Stimulated activated CD4-positive, alpha-beta T cell treated with anti-CD3 and anti-CD28 coated beads, Interleukin-15, amount 100 ng/mL, for 48 hours (primary cell): ENCODE measurements at regions not wholly inside any gene's neighbourhood (a gene's known extent, or its start where the extent isn't known, plus 50 kb on each side); places are given as distances from the start of the nearest gene placed in this dataset.

Experiments
- DNase-seq, 2 donors: peaks; one replicate each; pipeline ENCODE4 v3.0.0-alpha.2; 2020; ENCODE audit warnings: low read depth in 2 of 2

DNA sequence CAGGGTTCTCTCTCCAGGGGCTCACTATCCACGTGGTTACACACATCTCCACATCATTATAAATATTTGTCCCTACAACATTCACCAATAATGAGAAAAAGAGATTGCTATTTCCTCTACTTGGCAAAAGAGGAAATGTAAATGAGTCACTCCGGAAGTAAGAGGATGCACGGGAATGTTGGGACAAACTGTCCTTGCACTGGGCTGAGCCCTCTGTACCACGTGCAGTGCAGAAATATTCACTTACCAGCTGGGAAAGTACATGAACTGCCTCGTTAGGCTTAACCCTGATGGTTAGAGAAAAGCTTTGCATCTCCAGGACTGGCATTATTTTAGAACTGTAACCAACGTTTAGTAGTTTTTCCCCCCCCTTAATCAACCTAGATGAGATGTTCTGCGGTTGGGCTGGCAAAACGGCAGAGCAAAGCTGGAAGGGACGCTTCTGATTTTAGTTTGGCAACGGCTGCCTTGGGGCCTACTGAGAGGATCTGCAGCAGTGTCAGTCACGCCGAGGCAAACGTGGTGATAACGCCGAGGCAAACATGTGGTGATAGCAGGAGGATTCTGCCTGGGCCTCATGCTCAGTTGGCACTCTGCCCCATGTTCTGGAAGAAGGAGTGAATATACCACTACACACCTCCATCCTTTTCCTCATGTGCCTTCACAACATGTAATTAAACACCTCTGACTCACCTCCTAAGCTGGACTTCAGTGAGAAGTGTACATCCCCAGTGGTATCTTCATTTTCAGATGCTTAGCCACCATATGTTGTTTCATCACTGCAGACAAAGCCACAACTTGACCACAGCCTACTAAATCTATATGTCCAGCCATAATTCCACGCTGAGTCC lies 661.4 kb upstream of the KLF4 start:
- DNase-seq: no peak

DNA sequence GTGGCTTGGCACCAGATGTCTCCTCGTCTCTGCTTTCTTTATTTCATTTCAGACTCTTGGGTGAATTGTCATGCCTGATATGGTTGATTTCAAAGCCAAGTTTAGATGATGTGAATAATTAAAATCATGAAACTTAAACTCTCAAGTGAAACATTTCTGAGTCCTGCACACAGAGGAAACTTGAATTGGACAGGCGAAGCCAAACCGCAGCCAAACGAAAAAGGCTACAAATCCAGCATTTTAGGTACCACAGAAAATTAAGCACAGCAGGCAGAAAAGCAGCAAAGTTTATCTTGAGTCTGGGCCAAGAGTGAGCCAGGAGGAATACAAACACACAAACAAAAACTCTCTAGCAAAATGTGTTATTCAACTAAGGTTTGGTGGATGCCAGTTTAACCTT lies 659.8 kb upstream of the KLF4 start:
- no peak for DNase-seq

DNA sequence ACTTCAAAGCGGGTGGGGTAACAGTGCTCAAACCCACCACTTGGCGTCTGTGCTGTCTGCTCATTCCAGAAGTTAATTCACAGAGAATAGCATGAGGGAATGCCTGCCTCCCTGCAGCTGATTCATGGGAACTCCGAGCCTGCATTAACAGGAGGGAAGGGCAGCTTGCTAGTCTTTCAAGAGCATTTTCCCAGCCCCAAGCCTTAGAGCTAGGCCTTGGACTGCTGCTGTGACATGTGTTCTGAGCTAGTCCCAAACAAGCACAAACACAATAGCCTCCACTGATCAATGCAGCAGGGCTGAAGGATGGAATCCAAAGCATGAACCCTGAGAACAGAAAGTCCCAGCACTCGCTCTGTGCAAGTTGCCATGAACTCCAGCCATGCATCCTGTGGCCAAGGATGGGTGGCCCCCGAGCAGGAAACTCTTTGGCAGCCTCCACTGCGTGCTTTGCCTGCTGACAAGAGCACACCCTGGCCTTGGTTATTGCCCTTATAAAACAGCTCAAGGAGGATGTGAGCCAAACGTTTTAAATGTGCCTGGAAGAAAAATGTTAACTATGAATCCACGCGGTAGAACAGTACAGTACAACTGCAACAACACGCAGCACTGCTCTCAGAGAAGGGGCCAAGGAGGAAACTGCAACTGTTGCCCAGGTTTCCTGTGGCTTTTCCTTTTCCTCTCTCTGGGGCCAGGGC lies 653.1 kb upstream of the KLF4 start:
- DNase-seq: no peak

DNA sequence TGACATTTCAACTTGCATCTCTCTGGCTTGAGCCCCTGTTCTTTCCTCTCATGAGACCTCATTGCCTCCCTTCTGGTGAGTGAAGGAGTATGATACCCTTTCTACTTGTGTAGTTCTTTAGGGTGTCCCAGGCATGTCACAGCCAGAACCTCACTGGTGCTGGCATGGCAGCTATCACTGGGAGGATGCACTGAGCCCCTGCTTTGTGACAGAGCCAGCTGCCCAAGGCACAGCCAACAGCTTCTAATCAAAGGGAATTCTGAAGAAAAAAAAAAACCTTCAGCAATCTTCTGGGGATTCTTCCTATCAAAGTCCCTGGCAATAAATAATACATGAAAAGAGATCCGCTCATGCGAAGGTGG lies 652.6 kb upstream of the KLF4 start:
- no peak for DNase-seq

DNA sequence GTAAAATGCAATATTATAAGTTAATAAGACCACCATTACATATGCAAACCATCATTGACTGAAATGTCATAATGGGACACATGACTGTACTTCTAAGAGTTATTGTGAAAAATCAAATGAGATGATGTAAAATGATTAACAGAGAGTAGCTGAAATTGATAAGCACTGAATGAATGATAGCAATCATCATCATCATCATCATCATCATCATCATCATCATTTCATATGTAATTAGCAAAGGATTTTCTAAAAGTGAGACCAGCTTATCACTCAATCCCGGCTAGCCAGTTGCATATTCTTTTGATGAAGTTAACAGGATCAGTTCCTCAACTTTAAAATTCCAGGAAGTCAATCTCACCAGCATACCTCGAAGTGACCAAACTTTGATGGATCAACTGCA lies 650.3 kb upstream of the KLF4 start:
- no peak for DNase-seq

DNA sequence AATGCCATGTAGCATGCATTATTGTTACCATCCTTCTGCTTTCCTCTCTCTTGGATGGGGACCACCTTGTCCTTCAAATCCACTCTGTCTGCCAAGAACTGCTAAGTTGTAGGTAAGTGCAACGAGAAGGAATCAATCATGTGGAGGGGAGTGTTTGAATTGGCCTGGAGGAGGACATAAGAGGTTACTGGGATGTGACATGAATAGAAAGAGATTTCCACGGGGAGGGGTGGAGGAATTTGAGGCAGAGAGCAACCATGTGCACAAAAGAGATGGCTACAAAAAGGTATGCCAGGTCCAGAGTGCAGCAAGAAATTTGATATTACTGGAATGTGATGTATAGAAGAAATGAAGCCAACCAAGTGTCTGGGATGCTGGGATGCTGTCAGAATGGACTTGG lies 648.9 kb upstream of the KLF4 start:
- DNase-seq: no peak

DNA sequence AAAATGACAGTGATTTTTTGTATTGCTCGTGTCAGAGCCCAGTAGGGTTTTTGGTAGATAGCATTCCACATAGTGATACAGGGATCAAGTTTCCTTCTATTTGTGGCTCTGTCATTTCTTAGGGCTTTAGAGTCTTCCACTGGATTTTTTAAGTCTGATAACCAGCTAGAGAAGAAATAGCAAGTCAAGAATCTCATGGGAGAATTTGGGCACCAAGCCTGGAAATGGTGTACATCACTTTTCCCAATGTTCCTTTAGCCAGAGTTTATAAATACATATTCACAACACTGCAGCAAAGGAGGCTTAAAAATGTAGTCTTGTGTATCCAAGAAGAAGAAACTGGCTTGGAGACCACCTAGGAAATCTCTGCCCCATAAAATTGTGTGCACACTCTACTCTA lies 647.1 kb upstream of the KLF4 start:
- DNase-seq: no peak

DNA sequence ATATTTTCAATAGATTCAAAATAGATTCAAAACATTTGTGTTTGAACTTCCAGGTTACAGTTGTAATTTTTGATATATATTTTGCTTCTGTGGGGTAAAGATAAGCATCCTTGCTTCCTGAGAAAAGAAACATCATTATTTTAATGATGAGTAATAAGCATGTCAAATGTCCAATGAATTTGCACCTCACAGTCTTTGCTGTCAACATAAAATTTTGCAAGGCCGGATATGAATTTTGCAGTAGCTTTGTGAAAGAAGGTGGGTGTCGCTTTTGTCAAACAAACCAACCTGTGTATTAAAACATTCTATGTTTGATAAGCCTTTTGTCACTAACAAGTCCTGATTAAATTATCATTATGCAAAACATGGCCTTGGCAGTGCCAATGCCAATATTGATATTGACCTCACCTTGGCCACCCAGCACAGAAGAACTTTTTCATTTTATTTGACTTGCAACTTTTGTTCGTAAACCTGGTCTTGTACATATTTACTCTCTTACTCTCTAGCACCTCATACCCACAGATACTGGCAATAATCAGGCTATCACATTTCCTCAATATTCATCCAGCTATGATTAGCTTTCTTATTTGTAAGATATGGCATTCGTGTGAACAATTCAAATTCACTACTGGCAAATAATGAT lies 645.0 kb upstream of the KLF4 start:
- DNase-seq: no peak

DNA sequence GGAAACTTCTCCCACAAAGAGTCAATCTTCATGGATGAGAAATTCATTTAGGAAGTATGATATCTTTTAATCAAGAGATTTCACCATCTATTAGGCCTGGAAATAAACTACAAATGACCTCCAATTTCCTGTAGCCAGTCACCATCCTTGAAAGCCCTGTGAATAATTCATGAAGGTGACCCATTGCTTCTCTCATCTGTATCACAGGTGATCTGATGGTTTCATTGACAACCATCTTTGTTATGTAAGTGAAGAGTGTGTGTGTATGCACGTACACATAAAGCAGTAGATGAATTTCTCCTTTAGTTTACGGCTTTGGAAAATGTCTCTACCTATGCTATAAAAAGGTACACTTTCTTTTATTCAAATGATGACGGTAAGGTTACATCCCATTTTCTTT lies 644.1 kb upstream of the KLF4 start:
- no peak for DNase-seq

DNA sequence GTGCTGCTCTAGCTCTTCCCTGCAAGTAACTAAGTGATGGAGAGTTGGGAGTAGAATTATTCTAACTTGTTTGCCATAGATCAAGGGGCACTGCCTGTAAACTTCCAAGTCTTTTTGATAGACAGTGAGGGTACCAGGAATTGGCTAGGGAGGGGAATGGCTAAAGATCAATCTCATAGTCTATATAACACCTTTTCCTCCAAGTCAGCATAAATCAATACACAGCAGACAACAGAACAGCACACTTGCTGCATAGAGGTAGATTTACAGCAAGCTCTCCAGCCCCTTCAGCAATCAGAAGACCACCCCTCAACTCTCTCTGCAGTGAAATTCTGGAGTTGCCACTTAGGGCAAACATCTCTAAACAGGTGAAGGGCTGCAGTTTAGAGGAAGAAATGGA lies 643.5 kb upstream of the KLF4 start:
- no peak for DNase-seq

DNA sequence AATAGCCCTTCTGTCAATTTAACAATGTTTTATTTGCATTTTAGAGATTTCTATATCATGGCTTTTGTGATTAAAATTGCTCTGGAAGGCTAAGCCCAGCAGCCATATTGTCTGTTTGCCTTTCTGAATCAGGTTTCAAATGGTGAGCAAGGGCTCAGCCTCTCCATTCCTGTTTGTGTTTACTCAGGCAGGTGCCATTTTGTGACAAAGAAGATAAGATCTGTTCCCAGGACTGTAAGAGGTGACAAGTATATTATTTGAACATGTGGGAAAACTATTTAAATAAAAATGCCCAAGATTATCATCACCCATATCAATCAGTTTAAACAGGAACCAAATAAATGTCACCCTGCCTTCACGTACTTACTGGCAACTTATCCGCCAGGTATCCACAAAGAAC lies 641.3 kb upstream of the KLF4 start:
- DNase-seq: no peak

DNA sequence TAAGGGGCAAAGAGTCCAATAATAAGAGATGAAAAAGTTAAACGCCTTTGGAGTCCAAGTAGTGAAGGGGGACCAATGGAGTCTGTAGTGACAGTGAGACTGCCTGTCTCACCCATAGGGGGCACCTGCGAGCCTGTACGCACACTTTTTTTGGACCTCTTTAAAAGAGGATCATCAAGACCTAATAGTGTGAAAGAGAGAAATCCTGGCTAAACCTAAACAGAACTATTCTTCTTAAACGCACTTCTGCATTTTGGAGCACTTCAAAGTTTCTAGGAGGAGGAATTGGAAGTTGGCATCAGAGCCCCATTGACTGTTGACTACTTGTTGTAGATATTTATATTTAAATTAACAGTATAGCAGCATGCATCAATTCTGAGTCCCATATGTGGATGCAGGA lies 636.1 kb upstream of the KLF4 start:
- DNase-seq: no peak

DNA sequence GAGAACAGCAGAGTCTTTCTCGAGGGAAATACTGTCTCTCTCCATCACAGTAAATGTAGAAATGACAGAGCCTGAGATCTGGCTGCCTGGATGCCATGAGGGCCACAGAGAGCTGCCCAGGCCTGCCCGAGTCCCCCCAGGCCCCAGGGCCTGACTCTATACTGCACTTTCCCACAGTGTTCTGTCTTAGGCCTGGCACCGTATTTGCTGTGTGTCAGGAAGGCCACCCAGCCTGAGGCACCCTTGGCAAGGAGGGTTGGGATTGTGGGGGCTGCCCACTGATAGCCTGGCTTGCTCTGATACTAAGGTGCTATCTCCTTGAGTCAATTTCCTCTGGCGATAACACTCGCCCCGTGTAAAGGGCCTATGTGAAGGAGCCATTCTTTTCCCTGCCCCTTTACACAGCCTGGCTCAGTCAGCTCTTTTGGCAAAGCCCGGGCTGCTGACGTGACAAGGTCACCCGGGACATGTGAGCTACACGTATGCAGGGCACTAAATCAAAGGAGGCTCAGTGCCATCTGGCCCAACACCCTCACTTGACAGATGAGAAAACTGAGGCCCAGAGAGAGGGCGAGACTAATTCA lies 630.1 kb upstream of the KLF4 start:
- no peak for DNase-seq

DNA sequence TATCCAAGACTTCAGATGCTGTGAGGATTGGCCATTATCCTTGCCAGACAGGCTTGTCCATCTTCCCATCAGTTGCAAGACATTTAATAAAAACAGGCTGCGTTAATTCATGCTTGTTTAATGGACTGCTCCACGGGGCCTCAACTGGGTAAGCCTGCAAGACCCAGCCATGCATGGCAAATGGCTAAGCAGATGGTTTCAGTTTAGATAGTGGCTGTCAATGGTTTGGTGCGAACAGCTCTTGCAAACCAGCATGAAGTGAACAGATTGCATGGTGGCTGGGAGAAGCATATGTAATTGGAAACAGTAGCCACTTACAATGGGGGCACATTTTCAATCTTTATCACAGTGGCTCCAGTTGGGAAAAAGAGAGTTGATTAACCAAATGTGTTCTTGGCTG lies 628.2 kb upstream of the KLF4 start:
- no peak for DNase-seq

DNA sequence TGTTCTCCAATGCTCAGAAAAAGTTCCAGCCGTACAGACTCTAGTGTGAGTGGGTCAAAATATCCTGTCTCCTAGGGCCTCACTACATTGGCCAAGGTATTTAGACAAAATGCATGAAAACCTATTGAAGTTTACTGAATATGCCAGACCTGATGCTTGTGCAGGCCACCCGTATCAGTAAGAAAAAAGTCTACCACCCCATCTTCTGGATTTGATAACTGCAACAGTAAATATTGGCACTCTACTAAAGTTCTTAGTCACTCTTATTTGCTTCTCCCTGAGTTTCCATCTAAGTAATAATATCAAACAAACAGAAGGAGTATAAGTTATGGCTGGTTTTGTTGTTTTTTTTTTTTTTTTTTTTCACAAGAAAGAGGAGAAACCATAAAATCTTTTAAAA lies 627.7 kb upstream of the KLF4 start:
- no peak for DNase-seq

DNA sequence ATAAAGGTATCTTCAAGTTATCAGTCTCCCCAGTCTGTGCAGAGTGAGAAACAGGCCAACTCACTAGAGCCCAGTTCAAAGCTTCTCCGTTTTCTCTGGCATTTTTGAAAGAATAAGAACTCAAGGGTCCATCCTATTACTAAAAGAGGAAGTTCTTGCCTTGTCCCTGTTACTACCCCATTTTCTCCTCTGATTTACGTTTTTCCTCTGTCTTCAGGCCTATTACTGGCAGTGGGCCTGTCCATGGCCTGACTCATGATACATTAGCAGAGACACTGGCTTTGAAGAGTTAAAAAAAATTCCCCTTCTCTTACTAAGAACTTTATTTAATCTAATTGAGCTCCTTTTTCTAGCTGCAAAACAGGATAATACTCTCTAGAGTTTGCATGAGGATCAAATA lies 624.0 kb upstream of the KLF4 start:
- DNase-seq: no peak

DNA sequence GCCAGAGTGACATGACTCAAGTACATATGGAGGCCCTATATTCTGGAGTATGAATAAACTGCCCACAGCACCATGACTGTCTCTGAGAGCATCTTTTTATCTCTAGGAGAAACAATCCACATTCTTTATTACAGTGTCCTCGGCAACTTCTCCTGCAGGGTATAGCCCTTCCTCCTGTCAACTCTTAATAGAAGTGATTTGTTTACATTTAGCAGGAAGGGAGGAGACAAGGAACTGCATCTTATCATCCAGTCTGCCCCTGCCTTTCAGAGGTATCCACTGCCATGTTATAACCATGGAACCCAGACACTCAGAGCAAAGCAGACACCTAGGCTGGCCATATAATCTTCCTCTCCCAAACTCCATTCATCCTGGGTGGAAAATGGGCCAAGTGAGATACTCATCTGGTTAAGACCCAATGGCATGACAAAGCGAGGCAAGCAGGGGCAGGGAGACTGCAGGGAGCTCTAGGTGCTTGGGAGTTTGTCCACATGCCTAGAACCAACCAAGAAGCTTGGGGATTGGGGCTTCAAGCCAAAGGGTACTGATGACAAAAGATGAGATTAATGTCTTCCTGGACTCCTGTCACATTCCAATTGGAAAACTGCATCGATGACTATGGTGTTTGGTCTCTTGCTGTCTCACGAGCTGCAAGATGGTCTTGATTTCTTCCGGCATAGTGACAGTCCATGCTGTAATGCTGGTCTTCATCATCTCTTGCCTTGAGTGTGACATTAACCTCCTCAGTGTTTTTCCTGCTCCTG lies 620.5 kb upstream of the KLF4 start:
- DNase-seq: no peak

DNA sequence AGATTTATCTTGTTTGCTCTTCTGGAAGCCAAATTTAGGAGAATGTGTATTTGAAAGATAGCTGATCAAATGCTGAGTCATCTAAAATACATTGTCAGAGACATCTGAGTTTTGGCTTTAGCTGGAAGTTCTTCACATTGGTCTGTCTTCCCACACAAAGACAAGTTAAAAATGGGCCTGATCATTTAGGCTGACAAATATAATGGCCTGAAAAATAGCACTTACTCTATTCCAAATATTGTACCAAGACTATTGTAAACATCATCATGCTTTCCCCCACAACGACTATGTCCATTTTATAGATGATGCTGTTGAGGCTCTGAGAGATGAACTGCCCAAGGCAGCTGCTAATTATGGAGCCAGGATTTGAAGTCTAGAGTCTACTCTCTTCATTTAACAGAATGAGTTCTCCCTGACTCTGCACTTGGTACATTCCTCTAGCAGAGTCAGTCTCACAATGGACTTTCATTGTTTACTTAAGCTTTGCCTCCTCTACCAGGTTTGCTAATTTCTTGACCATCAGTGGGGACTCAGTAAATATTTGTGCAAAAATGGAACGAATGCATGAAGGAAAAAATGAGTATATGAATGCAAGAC lies 619.4 kb upstream of the KLF4 start:
- no peak for DNase-seq

DNA sequence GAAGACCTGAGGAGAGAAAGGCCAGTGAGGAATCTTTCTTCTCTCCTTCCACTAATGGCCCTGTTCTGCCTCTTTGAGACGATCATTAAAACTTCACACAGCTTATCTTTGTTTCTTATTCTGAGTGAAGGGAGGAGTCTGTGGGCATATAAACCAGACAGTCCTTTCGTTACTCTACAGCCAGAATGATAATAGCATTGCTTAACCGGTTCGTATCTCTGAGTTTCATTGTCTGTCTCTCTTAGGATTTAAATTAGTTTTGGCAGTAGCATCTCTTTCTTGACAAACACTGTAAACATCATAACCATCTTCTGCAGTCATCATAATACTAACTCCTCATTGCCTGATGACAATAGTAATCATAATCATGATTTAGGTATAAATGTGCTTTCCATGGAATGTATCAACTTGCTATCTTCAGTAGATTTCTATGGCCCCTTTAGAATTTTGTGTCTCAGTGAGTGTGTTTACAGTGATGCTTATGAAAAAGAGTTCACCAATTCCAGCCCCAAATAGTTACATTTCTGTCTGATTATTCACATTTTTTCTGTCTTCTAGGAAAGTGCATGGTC lies 618.8 kb upstream of the KLF4 start:
- no peak for DNase-seq

DNA sequence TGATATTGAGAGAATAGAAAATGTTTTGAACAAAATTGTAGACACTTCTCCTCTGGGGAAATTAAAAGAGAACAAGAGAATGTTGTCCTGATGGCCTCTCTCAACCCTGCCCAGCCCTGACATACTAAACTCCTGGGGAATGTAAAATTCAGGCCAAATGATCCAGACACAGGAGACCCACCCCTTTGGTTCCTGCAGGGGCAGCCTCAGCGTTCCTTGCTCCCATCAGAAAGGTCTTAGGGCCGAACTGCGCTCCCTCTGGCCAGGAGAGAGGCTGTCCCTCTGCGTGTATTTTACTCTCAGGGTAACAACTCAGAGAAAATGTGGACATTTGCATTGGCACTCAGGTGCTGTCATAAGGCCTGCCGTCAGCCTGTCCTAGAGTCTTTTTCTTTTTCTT lies 616.3 kb upstream of the KLF4 start:
- DNase-seq: no peak

DNA sequence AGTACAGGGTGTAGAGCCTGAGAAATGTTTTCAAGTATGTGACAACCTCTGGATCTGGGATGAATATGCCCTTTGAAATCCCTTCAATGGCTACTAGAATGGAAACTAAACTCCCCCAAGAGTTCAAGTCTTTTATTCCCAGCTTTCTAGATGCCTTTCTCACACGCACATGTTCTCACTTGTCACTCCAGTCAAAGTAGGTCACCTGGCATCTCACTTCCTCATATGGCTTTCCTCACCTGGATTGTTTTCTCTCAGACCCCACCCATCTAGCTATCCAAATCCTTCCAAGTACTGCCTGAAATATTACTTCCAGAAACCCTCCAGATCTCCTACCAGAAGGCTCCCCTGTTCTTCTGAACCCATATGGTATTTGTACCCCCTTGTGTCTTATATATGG lies 615.4 kb upstream of the KLF4 start:
- DNase-seq: no peak
